Tibial nerve (tissue), 4 donors: ENCODE measurements at regions not wholly inside any gene's neighbourhood (a gene's known extent, or its start where the extent isn't known, plus 50 kb on each side); places are given as distances from the start of the nearest gene placed in this dataset.

Source experiments
- DNase-seq, 2 donors: peaks; one replicate each; pipeline ENCODE4 v3.0.0-alpha.2; 2019; ENCODE audit warnings: low spot score in 2 of 2
- H3K27ac ChIP-seq, 4 donors: fragments of 200-600 bp; sonication (generic) in 3 of 4; one replicate each; pipeline ENCODE4 v1.5.1; 2017 to 2019; ENCODE audit warnings: mild to moderate bottlenecking in 1 of 4
- H3K27me3 ChIP-seq, 2 donors: fragments of 200-600 bp; sonication (generic) in 1 of 2; one replicate each; pipeline versions ENCODE4 v1.5.1 to v1.6.0; 2017 to 2019
- H3K36me3 ChIP-seq, 3 donors: fragments of 200-600 bp; sonication (generic); one replicate each; pipeline ENCODE4 v1.5.1; 2018 to 2019
- H3K4me1 ChIP-seq, 4 donors: fragments of 200-600 bp; sonication (generic) in 3 of 4; one replicate each; pipeline ENCODE4 v1.5.1; 2017 to 2019
- H3K4me3 ChIP-seq, 4 donors: fragments of 200-600 bp; sonication (generic) in 3 of 4; one replicate each; pipeline ENCODE4 v1.5.1; 2017 to 2019; ENCODE audit warnings: mild to moderate bottlenecking in 1 of 4, moderate library complexity in 1 of 4
- H3K9me3 ChIP-seq, 4 donors: fragments of 200-600 bp; sonication (generic) in 3 of 4; one replicate each; pipeline ENCODE4 v1.5.1; 2017 to 2019
- CTCF ChIP-seq, 5 experiments: fragments of 200-600 bp in 3 of 5; fragments of 450-650 bp in 2 of 5; sonication (generic) in 3 of 5; IDR thresholded peaks; one replicate each; pipeline ENCODE4 v1.5.1; 2016 to 2019; ENCODE audit warnings: antibody characterized with exemption in 5 of 5, mild to moderate bottlenecking in 3 of 5, moderate library complexity in 2 of 5
- EP300 ChIP-seq, 2 donors: sonication (generic); formaldehyde crosslinking; IDR thresholded peaks; one replicate each; pipeline ENCODE4 v1.6.1; 2017; ENCODE audit warnings: antibody characterized with exemption in 2 of 2, mild to moderate bottlenecking in 1 of 2
- POLR2A ChIP-seq, 2 donors: fragments of 450-650 bp; IDR thresholded peaks; one replicate each; pipeline ENCODE4 v1.6.1; 2017; ENCODE audit warnings: antibody characterized with exemption in 2 of 2, mild to moderate bottlenecking in 2 of 2, moderate library complexity in 2 of 2
- WGBS, 2 donors: methylation state at CpG; one replicate each; pipeline ENCODE4 v1.1.5; 2018; 5-methylcytosine and 5-hydroxymethylcytosine counted together

DNA sequence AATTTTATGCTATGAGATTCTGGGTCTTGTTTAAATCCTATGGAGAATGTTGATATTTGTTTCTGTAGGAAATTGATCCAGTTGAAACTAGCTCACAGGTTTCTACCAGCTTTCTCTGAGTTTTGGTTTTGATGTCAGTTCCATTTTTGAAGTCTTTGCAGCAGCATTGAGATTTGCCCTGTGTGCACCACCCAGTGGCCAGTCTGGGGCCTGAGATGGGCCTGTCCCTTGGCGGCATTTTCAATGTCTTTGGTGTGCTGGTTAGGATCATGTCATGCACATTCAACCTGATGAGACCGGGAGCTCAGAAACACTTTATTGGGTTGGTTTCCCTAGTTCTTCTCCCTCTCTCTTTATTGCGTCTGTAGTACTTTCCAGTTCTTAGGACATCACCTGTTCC lies 395.2 kb upstream of the MAP3K7 start:
- DNase-seq, result no peak
- Histone ChIP-seq H3K36me3 (no peaks in the 10 kb centered on the region), H3K4me1 (no peaks in the 10 kb centered on the region), H3K27me3 (no peaks in the 10 kb centered on the region), H3K27ac (no peak overlapping the region), H3K4me3 (no peak overlapping the region), H3K9me3 (no peaks in the 10 kb centered on the region)
- 96% methylated on average over 3 of the region's 3 CpGs for WGBS, 2 donors
- TF ChIP-seq EP300 (IDR thresholded peaks at IDR 0.05), result no peak

DNA sequence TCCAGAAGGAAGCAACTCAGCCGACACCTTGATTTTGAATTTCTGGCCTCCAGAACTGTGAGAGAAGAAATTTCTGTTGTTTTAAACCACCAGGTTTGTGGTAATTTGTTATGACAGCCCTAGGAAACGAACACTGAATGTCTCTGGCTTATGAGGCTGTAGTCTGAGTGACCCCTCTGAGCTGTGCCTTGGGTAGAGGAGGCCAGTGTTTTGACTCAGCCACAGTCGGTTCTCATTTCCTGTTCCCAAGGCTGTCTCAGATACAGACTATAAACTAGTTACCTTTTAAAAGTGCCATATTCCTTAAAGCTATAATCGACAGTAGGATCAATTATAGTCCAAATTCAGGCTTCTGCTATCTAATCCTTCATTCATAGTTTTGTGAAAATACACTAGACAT lies 391.2 kb upstream of the MAP3K7 start:
- H3K4me3 ChIP-seq, result no peak overlapping the region
- H3K4me1 ChIP-seq, result no peaks in the 10 kb centered on the region
- no peak overlapping the region for H3K27ac ChIP-seq
- no peak for DNase-seq
- no peak for TF ChIP-seq POLR2A (IDR thresholded peaks at IDR 0.05)
- TF ChIP-seq CTCF (IDR thresholded peaks at IDR 0.05), result no peak
- TF ChIP-seq EP300 (IDR thresholded peaks at IDR 0.05), result no peak
- no peaks in the 10 kb centered on the region for H3K27me3 ChIP-seq
- H3K36me3 ChIP-seq, result no peaks in the 10 kb centered on the region
- no peaks in the 10 kb centered on the region for H3K9me3 ChIP-seq
- WGBS, 2 donors, result 44 to 49% methylated on average over 4 of the region's 4 CpGs

- no peak overlapping the region for H3K27ac ChIP-seq
- H3K9me3 ChIP-seq, result no peaks in the 10 kb centered on the region
- no peak for DNase-seq
- WGBS, 2 donors, result 32 to 50% methylated on average over 1 of the region's 1 CpG
- H3K36me3 ChIP-seq, result no peaks in the 10 kb centered on the region
- H3K27me3 ChIP-seq, result no peaks in the 10 kb centered on the region
- no peak overlapping the region for H3K4me3 ChIP-seq
- TF ChIP-seq POLR2A (IDR thresholded peaks at IDR 0.05) (no peak), CTCF (IDR thresholded peaks at IDR 0.05) (no peak), EP300 (IDR thresholded peaks at IDR 0.05) (no peak)
- no peaks in the 10 kb centered on the region for H3K4me1 ChIP-seq
Observed at GRCh38 chr6:90977513-90977912, 390.6 kb upstream of the MAP3K7 start.

DNA sequence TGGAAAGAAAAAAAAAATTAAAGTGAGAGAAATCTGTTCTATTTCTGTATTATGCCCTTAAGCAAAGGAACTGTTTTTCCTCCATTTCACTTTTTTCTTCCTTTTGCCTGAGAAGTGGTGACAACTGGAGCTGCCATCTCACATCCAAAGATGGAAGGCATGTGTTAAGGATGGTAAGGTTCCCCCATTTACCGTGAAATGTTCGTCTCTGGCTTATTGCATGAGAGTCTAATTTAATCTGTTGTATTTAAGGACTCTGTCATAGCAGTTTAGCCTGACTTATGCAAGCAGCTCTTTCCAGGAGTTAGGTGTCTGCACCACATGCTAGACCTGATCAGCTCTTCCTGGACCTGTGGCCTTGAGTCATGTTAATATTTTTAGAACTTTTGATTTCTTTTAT lies 389.5 kb upstream of the MAP3K7 start:
- H3K4me3 ChIP-seq, result no peak overlapping the region
- 91 to 92% methylated on average over 2 of the region's 2 CpGs for whole genome bisulfite sequencing, 2 donors
- H3K27ac ChIP-seq, result no peak overlapping the region
- no peak for DNase-seq
- no peaks in the 10 kb centered on the region for H3K9me3 ChIP-seq
- TF ChIP-seq EP300 (IDR thresholded peaks at IDR 0.05) (no peak), CTCF (IDR thresholded peaks at IDR 0.05) (no peak), POLR2A (IDR thresholded peaks at IDR 0.05) (no peak)
- H3K36me3 ChIP-seq, result no peaks in the 10 kb centered on the region
- H3K4me1 ChIP-seq, result no peaks in the 10 kb centered on the region
- no peaks in the 10 kb centered on the region for H3K27me3 ChIP-seq

GRCh38 chr6:90975741-90976140 lies 388.9 kb upstream of the MAP3K7 start:
- no peaks in the 10 kb centered on the region for H3K27me3 ChIP-seq
- no peaks in the 10 kb centered on the region for H3K36me3 ChIP-seq
- H3K4me1 ChIP-seq, result no peaks in the 10 kb centered on the region
- H3K27ac ChIP-seq, result no peak overlapping the region
- no peak for DNase-seq
- H3K9me3 ChIP-seq, result no peaks in the 10 kb centered on the region
- no peak for TF ChIP-seq EP300 (IDR thresholded peaks at IDR 0.05)
- TF ChIP-seq CTCF (IDR thresholded peaks at IDR 0.05), result no peak
- no peak for TF ChIP-seq POLR2A (IDR thresholded peaks at IDR 0.05)
- no peak overlapping the region for H3K4me3 ChIP-seq
- 73 to 74% methylated on average over 2 of the region's 2 CpGs for whole genome bisulfite sequencing, 2 donors

GRCh38 chr6:90973188-90973587 lies 386.3 kb upstream of the MAP3K7 start:
- TF ChIP-seq CTCF (IDR thresholded peaks at IDR 0.05) (no peak), POLR2A (IDR thresholded peaks at IDR 0.05) (no peak), EP300 (IDR thresholded peaks at IDR 0.05) (no peak)
- Histone ChIP-seq H3K4me1 (no peaks in the 10 kb centered on the region), H3K9me3 (no peaks in the 10 kb centered on the region), H3K36me3 (no peaks in the 10 kb centered on the region), H3K27me3 (no peaks in the 10 kb centered on the region), H3K27ac (no peak overlapping the region), H3K4me3 (no peak overlapping the region)
- no peak for DNase-seq
